PFSK-1 (cell line): ENCODE measurements at regions not wholly inside any gene's neighbourhood (a gene's known extent, or its start where the extent isn't known, plus 50 kb on each side); places are given as distances from the start of the nearest gene placed in this dataset.

Experiments used
- POLR2AphosphoS5 ChIP-seq: IDR thresholded peaks from 2 replicates; pipeline ENCODE4 v1.6.1; 2012; ENCODE audit warnings: low read depth, mild to moderate bottlenecking, control low read depth, low read length, moderate library complexity
- TF ChIP-seq, protein P1 (sequence below), 2 experiments: IDR thresholded peaks; 2 replicates each; pipeline versions ENCODE4 v1.6.1 to v1.8.0; 2011 to 2012; ENCODE audit warnings: low read depth in 2 of 2, low read length in 2 of 2, control low read depth in 1 of 2, inconsistent platforms in 1 of 2, mild to moderate bottlenecking in 1 of 2, moderate library complexity in 1 of 2; ENCODE audit not compliant: insufficient read depth in 1 of 2

DNA sequence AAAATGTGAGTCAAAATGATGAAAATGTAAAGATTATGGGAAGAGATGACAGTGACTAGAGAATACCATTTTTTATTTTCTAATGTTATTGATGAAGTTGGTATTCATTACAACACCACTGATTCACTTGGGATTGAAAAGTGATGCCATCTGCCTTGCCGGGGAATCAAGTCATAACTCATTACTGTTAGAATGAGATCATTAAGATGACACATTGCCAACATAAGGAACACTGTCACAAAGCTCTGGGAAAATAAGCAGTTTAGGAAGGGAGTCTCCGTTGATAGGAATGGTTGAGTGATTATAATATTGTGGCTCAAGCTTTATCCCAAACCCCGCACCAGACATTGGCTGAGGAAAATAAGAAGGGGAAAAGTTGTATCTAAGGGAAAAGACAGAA lies 121.5 kb upstream of the PLPP4 start:
- TF ChIP-seq POLR2AphosphoS5: no peak
- TF ChIP-seq, protein P1, sequence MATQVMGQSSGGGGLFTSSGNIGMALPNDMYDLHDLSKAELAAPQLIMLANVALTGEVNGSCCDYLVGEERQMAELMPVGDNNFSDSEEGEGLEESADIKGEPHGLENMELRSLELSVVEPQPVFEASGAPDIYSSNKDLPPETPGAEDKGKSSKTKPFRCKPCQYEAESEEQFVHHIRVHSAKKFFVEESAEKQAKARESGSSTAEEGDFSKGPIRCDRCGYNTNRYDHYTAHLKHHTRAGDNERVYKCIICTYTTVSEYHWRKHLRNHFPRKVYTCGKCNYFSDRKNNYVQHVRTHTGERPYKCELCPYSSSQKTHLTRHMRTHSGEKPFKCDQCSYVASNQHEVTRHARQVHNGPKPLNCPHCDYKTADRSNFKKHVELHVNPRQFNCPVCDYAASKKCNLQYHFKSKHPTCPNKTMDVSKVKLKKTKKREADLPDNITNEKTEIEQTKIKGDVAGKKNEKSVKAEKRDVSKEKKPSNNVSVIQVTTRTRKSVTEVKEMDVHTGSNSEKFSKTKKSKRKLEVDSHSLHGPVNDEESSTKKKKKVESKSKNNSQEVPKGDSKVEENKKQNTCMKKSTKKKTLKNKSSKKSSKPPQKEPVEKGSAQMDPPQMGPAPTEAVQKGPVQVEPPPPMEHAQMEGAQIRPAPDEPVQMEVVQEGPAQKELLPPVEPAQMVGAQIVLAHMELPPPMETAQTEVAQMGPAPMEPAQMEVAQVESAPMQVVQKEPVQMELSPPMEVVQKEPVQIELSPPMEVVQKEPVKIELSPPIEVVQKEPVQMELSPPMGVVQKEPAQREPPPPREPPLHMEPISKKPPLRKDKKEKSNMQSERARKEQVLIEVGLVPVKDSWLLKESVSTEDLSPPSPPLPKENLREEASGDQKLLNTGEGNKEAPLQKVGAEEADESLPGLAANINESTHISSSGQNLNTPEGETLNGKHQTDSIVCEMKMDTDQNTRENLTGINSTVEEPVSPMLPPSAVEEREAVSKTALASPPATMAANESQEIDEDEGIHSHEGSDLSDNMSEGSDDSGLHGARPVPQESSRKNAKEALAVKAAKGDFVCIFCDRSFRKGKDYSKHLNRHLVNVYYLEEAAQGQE (IDR thresholded peaks at IDR 0.05; ENCODE audit: insufficient read depth in 1 of 2, low read depth in 2 of 2, low read length in 2 of 2): no peak
